K562 (cell line): ENCODE measurements at regions not wholly inside any gene's neighbourhood (a gene's known extent, or its start where the extent isn't known, plus 50 kb on each side); places are given as distances from the start of the nearest gene placed in this dataset.

Experiments
- ATAC-seq: fragments of 200-7000 bp; cut with Tn5 transposase; 3 replicates; pipeline ENCODE4 v1.9.1; 2020; ENCODE audit warnings: moderate library complexity
- BruUV-seq: library from RNA; stranded (reverse); fragments of 400-500 nt; replicated peaks from 2 replicates; lab custom pipeline; 2021; lab: Mats Ljungman, UMichigan
- CTCF ChIA-PET: fragments of 300-600 bp; formaldehyde crosslinking; extraction: SDS; loops from one replicate; lab custom pipeline; 2021; ENCODE audit warnings: low intra/inter-chr PET ratio; lab: Yijun Ruan, JAX
- POLR2A ChIA-PET: fragments of 300-600, 350-650 bp; sonication (Branson Sonifier 250); formaldehyde crosslinking; extraction: SDS; loops from one replicate; lab custom pipeline; 2021; ENCODE audit warnings: antibody characterized with exemption, inconsistent platforms; lab: Yijun Ruan, JAX
- DNase-seq, 4 experiments: peaks; one replicate each; pipeline versions ENCODE4 v3.0.0 to v3.0.0-alpha.2; 2011 to 2018; ENCODE audit warnings: low spot score in 3 of 4, mixed read lengths in 3 of 4; ENCODE audit errors: extremely low read depth in 1 of 4
- FAIRE-seq: peaks from 2 replicates; lab custom pipeline; 2011; peaks lifted over from hg19 to GRCh38; lab: Jason Lieb, UNC
- H2AFZ ChIP-seq: 2 replicates; pipeline ENCODE4 v1.6.0; 2011; ENCODE audit warnings: low read depth, low read length, control low read depth, inconsistent platforms
- H3K27ac ChIP-seq: fragments of 200-600 bp; 3 replicates; pipeline ENCODE4 v1.8.0; 2011; ENCODE audit warnings: low read depth, mild to moderate bottlenecking, control low read depth, inconsistent platforms, low read length, moderate library complexity, mixed read lengths; ENCODE audit errors: extremely low read depth
- H3K27me3 ChIP-seq, 2 experiments: fragments of 300-600 bp in 1 of 2; 2 replicates in 1 of 2; 3 replicates in 1 of 2; pipeline versions ENCODE4 v1.6.0 to v1.8.0; 2011; ENCODE audit warnings: inconsistent platforms in 2 of 2, low read length in 2 of 2, mild to moderate bottlenecking in 1 of 2, mixed read lengths in 1 of 2, moderate library complexity in 1 of 2; ENCODE audit not compliant: control insufficient read depth in 2 of 2, insufficient read depth in 2 of 2
- H3K36me3 ChIP-seq: fragments of 300-600 bp; 3 replicates; pipeline ENCODE4 v1.8.0; 2011; ENCODE audit warnings: mild to moderate bottlenecking, low read length, inconsistent platforms; ENCODE audit not compliant: control insufficient read depth, insufficient read depth
- H3K4me1 ChIP-seq, 2 experiments: fragments of 200-600 bp in 1 of 2; replicated peaks in 1 of 2; 2 replicates in 1 of 2; 3 replicates in 1 of 2; pipeline versions ENCODE4 v1.5.1 to v1.8.0; 2011; ENCODE audit warnings: inconsistent platforms in 2 of 2, low read length in 2 of 2, mild to moderate bottlenecking in 1 of 2, mixed read lengths in 1 of 2, moderate library complexity in 1 of 2; ENCODE audit not compliant: control insufficient read depth in 2 of 2, insufficient read depth in 2 of 2
- H3K4me2 ChIP-seq: 2 replicates; pipeline ENCODE4 v1.6.1; 2011; ENCODE audit warnings: low read length, control low read depth, inconsistent platforms, mixed read lengths; ENCODE audit not compliant: insufficient read depth
- H3K4me3 ChIP-seq: fragments of 200-600 bp; sonication (generic), shearing (Covaris generic); 2 replicates; pipeline ENCODE4 v1.5.1; 2016; ENCODE audit warnings: control low read depth, inconsistent platforms
- H3K79me2 ChIP-seq: fragments of 200-600 bp; 3 replicates; pipeline ENCODE4 v1.8.0; 2011; ENCODE audit warnings: low read length, inconsistent platforms; ENCODE audit not compliant: control insufficient read depth, insufficient read depth
- H3K9ac ChIP-seq, 2 experiments: 2 replicates each; pipeline versions ENCODE4 v1.6.0 to v1.6.1; 2011; ENCODE audit warnings: low read depth in 2 of 2, low read length in 2 of 2, control low read depth in 1 of 2, inconsistent platforms in 1 of 2, mild to moderate bottlenecking in 1 of 2, mixed read lengths in 1 of 2; ENCODE audit not compliant: insufficient read depth in 1 of 2
- H3K9me1 ChIP-seq: one replicate; pipeline ENCODE4 v1.6.0; 2011; ENCODE audit warnings: inconsistent platforms, mild to moderate bottlenecking, low read length, moderate library complexity; ENCODE audit not compliant: control insufficient read depth, insufficient read depth
- H3K9me3 ChIP-seq: replicated peaks from 2 replicates; pipeline ENCODE4 v1.5.1; 2011; ENCODE audit warnings: low read depth, low read length, inconsistent platforms; ENCODE audit not compliant: control insufficient read depth, insufficient read depth
- H4K20me1 ChIP-seq: replicated peaks from 2 replicates; pipeline ENCODE4 v1.6.1; 2011; ENCODE audit warnings: low read length, inconsistent platforms, mixed read lengths; ENCODE audit not compliant: control insufficient read depth, insufficient read depth
- ATF3 ChIP-seq, 2 experiments: fragments of 450-650 bp in 1 of 2; sonication (generic) in 1 of 2; formaldehyde crosslinking in 1 of 2; IDR thresholded peaks in 1 of 2; conservative IDR thresholded peaks in 1 of 2; 2 replicates each; pipeline versions ENCODE4 v1.6.1 to v1.8.1; 2016 to 2023; ENCODE audit warnings: mild to moderate bottlenecking in 2 of 2, moderate library complexity in 2 of 2, inconsistent platforms in 1 of 2, missing genetic modification reagents in 1 of 2
- CEBPB ChIP-seq: fragments of 450-650 bp; IDR thresholded peaks from 2 replicates; pipeline ENCODE4 v1.6.1; 2016; ENCODE audit warnings: missing genetic modification characterization, missing compliant biosample characterization
- CEBPG ChIP-seq, 3 experiments: fragments of 200-800 bp in 1 of 3; sonication (Bioruptor generic) in 1 of 3; sonication (generic) in 1 of 3; formaldehyde crosslinking in 1 of 3; IDR thresholded peaks in 2 of 3; conservative IDR thresholded peaks in 1 of 3; 2 replicates each; pipeline versions ENCODE4 v1.6.1 to v1.8.0; 2016 to 2022; ENCODE audit warnings: missing compliant biosample characterization in 2 of 3, missing genetic modification characterization in 2 of 3, mild to moderate bottlenecking in 1 of 3, missing genetic modification reagents in 1 of 3
- CTCF ChIP-seq, 3 experiments: IDR thresholded peaks in 2 of 3; conservative IDR thresholded peaks in 1 of 3; 2 replicates each; pipeline ENCODE4 v1.5.1; 2011 to 2012; ENCODE audit warnings: low read length in 3 of 3, mild to moderate bottlenecking in 3 of 3, control low read depth in 2 of 3, improper control_type of control experiment in 1 of 3, inconsistent platforms in 1 of 3, low read depth in 1 of 3, mixed read lengths in 1 of 3, moderate library complexity in 1 of 3; ENCODE audit not compliant: insufficient read depth in 2 of 3
- ESRRB ChIP-seq: fragments of 250-450 bp; sonication (Bioruptor Pico); IDR thresholded peaks from 2 replicates; pipeline ENCODE4 v1.5.0; 2020; ENCODE audit warnings: mild to moderate bottlenecking, moderate library complexity, borderline replicate concordance
- LEF1 ChIP-seq: fragments of 450-650 bp; IDR thresholded peaks from 2 replicates; pipeline ENCODE4 v1.6.1; 2016; ENCODE audit warnings: mild to moderate bottlenecking
- MTF1 ChIP-seq: fragments of 250-450 bp; sonication (Bioruptor Pico); IDR thresholded peaks from 2 replicates; pipeline ENCODE4 v1.9.0; 2021; ENCODE audit warnings: moderate library complexity, mild to moderate bottlenecking, inconsistent platforms, borderline replicate concordance
- RBBP5 ChIP-seq: fragments of 200-600 bp; sonication (generic); IDR thresholded peaks from 2 replicates; pipeline ENCODE4 v1.6.1; 2012; ENCODE audit warnings: borderline replicate concordance, mild to moderate bottlenecking, low read length, control low read depth, inconsistent platforms; ENCODE audit not compliant: insufficient read depth, poor library complexity, severe bottlenecking
- ZHX1 ChIP-seq: fragments of 150-350 bp; conservative IDR thresholded peaks from 2 replicates; pipeline ENCODE4 v1.6.1; 2014; ENCODE audit warnings: low read length
- in situ Hi-C: fragments of 300-500 bp; cut with MboI; formaldehyde crosslinking; loops from 4 replicates; pipeline ENCODE4 v1.15.0; 2018; ENCODE audit warnings: inconsistent platforms, mixed read lengths
- intact Hi-C: fragments of 100-400 bp; cut with micrococcal nuclease; formaldehyde crosslinking; loops from 2 replicates; pipeline ENCODE4 v1.14.2; 2022

GRCh38 chr1:222385262-222385661 lies 162.6 kb downstream of the HHIPL2 start:
- POLR2A ChIA-PET: no interaction called here

GRCh38 chr1:222384531-222384930 lies 163.4 kb downstream of the HHIPL2 start:
- no peaks in the 10 kb centered on the region for H3K27me3 ChIP-seq
- H3K9me3 ChIP-seq: no peaks in the 10 kb centered on the region
- H3K27ac ChIP-seq: no peak overlapping the region
- no peaks in the 10 kb centered on the region for H4K20me1 ChIP-seq
- intact Hi-C loops (no loop called here), in situ Hi-C loops (no loop called here)
- no peaks in the 10 kb centered on the region for H3K9me1 ChIP-seq
- no peaks in the 10 kb centered on the region for H3K4me1 ChIP-seq
- no peak for ATAC-seq
- H3K4me2 ChIP-seq: no peak overlapping the region
- ChIA-PET CTCF (no interaction called here), POLR2A (no interaction called here)
- BruUV-seq: no TSS peak
- H3K9ac ChIP-seq: no peak overlapping the region
- H2AFZ ChIP-seq: no peak overlapping the region
- no peaks in the 10 kb centered on the region for H3K79me2 ChIP-seq
- no peak for TF ChIP-seq ESRRB (CRISPR knock-in tag)
- no peak for TF ChIP-seq LEF1
- TF ChIP-seq CTCF (IDR thresholded peaks at IDR 0.05 in 2 of 3, conservative IDR thresholded peaks at IDR 0.05 in 1 of 3; ENCODE audit: insufficient read depth in 2 of 3, low read depth in 1 of 3, low read length in 3 of 3): no peak
- no peak for TF ChIP-seq RBBP5
- no peak for TF ChIP-seq MTF1 (CRISPR knock-in tag)
- no peak for TF ChIP-seq ZHX1
- H3K36me3 ChIP-seq: no peaks in the 10 kb centered on the region
- no peak for DNase-seq
- FAIRE-seq: no peak
- H3K4me3 ChIP-seq: no peak overlapping the region

More at GRCh38 chr1:222385262-222385661, 162.6 kb downstream of the HHIPL2 start:
- no peaks in the 10 kb centered on the region for H3K36me3 ChIP-seq
- ATAC-seq: no peak
- CTCF ChIA-PET: no interaction called here
- BruUV-seq: no TSS peak
- FAIRE-seq: no peak
- TF ChIP-seq ATF3 (IDR thresholded peaks at IDR 0.05) (0 out of 2 replicates have a peak, but pooled peaks have one; percentile 17), ATF3 (CRISPR knock-in tag; conservative IDR thresholded peaks at IDR 0.05) (no peak), RBBP5 (no peak), CEBPG (CRISPR knock-in tag; IDR thresholded peaks at IDR 0.05) (no peak), CEBPG (tag; conservative IDR thresholded peaks at IDR 0.05 in 1 of 2, IDR thresholded peaks at IDR 0.05 in 1 of 2) (peak in 1 of 2 experiments; percentile 91; a peak in 2 of 4 replicates), CEBPB (peak; percentile 49; the same call in 1 of the 2 replicates)
- H3K9me1 ChIP-seq: no peaks in the 10 kb centered on the region
- no peak overlapping the region for H3K4me3 ChIP-seq
- no peak overlapping the region for H3K27ac ChIP-seq
- H3K4me2 ChIP-seq: no peak overlapping the region
- intact Hi-C loops: loop anchor here (5.0 kb wide), 1 partner anchor 153 kb away; no protein-coding TSS in a partner anchor
- no peak overlapping the region for H2AFZ ChIP-seq
- in situ Hi-C loops: no loop called here
- no peaks in the 10 kb centered on the region for H3K4me1 ChIP-seq
- no peaks in the 10 kb centered on the region for H3K9me3 ChIP-seq
- no peaks in the 10 kb centered on the region for H3K27me3 ChIP-seq
- no peaks in the 10 kb centered on the region for H4K20me1 ChIP-seq
- H3K79me2 ChIP-seq: no peaks in the 10 kb centered on the region
- DNase-seq: no peak
- no peak overlapping the region for H3K9ac ChIP-seq
